ENCODE measurements at regions not wholly inside any gene's neighbourhood (a gene's known extent, or its start where the extent isn't known, plus 50 kb on each side); places are given as distances from the start of the nearest gene placed in this dataset.

DNA sequence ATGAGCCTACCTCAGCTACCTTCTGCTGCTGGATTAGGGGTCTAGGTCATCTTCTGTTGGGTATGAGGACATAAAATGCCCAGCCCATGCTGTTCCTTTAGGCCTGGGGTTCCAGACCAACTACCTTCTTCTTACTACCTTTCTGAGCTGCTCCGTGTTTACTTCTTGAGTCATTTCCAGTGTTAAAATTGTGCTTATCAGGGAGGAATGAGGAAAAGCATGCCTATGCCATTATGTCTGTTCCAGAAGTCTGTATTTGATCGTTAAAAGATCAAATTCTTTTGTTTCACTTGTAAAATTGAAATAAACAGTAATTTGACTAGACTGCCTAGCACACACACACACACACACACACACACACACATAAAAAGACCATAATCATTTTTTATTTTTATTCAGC is 1912.7 kb upstream of the TENM3 start:
- no peak for TF ChIP-seq POLR2AphosphoS5 (IDR thresholded peaks at IDR 0.05; ENCODE audit: low read depth)
- TF ChIP-seq, protein P1, sequence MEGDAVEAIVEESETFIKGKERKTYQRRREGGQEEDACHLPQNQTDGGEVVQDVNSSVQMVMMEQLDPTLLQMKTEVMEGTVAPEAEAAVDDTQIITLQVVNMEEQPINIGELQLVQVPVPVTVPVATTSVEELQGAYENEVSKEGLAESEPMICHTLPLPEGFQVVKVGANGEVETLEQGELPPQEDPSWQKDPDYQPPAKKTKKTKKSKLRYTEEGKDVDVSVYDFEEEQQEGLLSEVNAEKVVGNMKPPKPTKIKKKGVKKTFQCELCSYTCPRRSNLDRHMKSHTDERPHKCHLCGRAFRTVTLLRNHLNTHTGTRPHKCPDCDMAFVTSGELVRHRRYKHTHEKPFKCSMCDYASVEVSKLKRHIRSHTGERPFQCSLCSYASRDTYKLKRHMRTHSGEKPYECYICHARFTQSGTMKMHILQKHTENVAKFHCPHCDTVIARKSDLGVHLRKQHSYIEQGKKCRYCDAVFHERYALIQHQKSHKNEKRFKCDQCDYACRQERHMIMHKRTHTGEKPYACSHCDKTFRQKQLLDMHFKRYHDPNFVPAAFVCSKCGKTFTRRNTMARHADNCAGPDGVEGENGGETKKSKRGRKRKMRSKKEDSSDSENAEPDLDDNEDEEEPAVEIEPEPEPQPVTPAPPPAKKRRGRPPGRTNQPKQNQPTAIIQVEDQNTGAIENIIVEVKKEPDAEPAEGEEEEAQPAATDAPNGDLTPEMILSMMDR (IDR thresholded peaks at IDR 0.05; ENCODE audit: insufficient read depth, low read length) = no peak
- TF ChIP-seq GABPA (IDR thresholded peaks at IDR 0.05; ENCODE audit: low read depth) = no peak
- TF ChIP-seq SPI1 (IDR thresholded peaks at IDR 0.05; ENCODE audit: borderline replicate concordance, low read depth) = no peak

All from HL-60 (cell line).